A549 (cell line): ENCODE measurements at regions not wholly inside any gene's neighbourhood (a gene's known extent, or its start where the extent isn't known, plus 50 kb on each side); places are given as distances from the start of the nearest gene placed in this dataset.

Source experiments
- POLR2A ChIP-seq: IDR thresholded peaks from 2 replicates; pipeline ENCODE4 v1.6.1; 2012; ENCODE audit warnings: mild to moderate bottlenecking, low read length
- TF ChIP-seq, protein P1 (sequence below): fragments of 250-450 bp; sonication (Bioruptor Pico); IDR thresholded peaks from 2 replicates; pipeline ENCODE4 v1.5.0; 2021; ENCODE audit warnings: mild to moderate bottlenecking, moderate library complexity, borderline replicate concordance

DNA sequence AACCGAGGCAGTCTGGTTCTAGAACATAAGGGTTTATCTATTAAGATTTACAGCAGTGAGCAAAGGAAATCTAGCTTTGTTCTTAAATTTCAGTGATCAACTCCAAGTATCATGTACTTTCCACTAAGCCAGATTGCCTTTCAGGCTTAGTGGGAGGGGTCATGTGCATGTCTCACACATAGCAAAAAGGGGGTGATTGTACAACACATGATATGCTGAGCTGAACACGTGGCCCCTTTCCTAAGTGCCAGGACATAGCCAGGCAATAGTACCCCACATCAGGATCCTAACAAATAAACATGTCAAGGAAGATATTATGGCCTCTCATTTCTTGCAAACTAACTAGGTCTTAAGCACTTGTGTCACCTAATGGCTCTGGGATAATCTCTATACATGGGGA lies 347.2 kb downstream of the C12orf75 start:
- TF ChIP-seq, protein P1, sequence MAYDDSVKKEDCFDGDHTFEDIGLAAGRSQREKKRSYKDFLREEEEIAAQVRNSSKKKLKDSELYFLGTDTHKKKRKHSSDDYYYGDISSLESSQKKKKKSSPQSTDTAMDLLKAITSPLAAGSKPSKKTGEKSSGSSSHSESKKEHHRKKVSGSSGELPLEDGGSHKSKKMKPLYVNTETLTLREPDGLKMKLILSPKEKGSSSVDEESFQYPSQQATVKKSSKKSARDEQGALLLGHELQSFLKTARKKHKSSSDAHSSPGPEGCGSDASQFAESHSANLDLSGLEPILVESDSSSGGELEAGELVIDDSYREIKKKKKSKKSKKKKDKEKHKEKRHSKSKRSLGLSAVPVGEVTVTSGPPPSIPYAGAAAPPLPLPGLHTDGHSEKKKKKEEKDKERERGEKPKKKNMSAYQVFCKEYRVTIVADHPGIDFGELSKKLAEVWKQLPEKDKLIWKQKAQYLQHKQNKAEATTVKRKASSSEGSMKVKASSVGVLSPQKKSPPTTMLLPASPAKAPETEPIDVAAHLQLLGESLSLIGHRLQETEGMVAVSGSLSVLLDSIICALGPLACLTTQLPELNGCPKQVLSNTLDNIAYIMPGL (CRISPR knock-in tag) = no peak
- TF ChIP-seq POLR2A = no peak
